Fibroblast of upper back skin (primary cell): ENCODE measurements at regions not wholly inside any gene's neighbourhood (a gene's known extent, or its start where the extent isn't known, plus 50 kb on each side); places are given as distances from the start of the nearest gene placed in this dataset.
A peak's percentile ranks its signal among the peaks of the same experiment; 100 is the strongest.
"Not testable (repeated sequence)": the region's sequence is repeated elsewhere in the genome, so short reads cannot be mapped to it uniquely, and the experiment has no call there.

Experiments used
- DNase-seq: peaks from one replicate; pipeline ENCODE4 v3.0.0-alpha.2; 2013

DNA sequence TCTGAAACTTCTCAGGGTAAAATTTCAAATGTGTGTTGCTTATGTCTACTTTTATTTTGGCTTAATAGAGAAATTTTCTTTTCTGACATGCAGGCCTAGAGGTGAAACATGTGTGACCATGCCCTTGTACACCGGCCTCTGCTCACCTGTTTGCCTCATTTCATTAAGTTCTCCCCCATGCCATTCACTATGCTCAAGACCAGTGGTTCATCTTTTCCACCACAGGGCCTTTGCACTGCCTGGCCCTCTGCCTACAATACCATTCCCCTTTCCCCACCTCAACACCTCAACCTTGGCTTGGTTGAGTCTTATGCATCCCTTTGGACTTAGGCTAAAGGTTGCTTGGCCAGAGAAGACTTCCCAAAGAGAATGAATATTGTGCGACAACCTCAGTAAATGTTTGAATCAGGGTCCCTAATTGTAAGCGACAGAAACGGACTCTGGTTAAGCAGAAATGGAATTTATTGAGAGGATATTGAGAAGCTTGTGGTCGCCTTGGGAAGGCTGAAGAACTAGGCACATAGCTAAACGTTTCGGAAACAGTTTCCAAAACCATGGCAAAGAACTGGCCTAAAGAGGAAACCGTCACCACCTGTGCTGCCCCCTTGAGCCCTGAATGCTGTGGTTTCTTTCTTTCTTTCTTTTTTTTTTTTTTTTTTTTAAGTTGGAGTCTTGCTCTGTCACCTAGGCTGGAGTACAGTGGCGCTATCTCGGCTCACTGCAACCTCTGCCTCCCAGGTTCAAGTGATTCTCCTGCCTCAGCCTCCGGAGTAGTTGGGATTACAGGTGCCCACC lies 152.2 kb downstream of the SOX4 start:
- no peak for DNase-seq

GRCh38 chr6:21747441-21747840 lies 153.9 kb downstream of the SOX4 start:
- no peak for DNase-seq

GRCh38 chr6:21748343-21749056 lies 154.9 kb downstream of the SOX4 start:
- peak; percentile 58 for DNase-seq

GRCh38 chr6:21749754-21750153 lies 156.2 kb downstream of the SOX4 start:
- DNase-seq, result no peak

- DNase-seq, result no peak
Observed at GRCh38 chr6:21750575-21750974, 157.0 kb downstream of the SOX4 start.

- no peak for DNase-seq
Observed at GRCh38 chr6:21751608-21752007, 158.1 kb downstream of the SOX4 start.

DNA sequence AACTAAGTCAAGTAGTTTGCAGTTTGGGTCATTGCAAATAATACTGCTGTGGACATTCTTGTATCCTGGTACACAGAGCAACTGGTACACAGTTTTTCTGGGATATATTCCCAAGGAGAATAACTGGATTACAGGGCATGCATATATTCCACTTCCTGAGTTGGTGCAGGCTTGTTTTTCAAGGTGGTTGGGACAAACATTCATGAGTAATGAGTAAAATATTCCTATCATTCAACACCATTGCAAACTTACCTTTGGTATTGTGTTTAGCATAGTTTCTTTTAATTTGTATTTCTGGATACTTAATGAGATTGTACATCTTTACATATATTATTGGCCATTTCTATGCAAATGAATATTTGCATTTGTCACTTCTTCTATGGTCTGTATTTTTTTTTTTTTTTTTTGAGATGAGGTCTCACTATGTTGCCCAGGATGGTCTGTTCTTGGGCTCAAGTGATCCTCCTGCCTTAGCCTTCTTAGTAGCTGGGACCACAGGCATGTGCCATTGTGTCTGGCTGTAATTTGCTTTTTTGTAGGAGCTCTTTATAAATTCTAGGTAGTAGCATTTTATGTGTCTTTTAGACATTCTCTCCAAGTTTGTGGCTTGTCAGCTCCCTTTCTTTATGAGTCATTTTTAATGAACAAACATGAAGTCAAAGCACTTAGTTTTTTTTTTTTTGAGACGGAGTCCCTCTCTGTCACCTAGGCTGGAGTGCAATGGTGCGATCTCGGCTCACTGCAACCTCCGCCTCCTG lies 158.7 kb downstream of the SOX4 start:
- peak; percentile 55 for DNase-seq

DNA sequence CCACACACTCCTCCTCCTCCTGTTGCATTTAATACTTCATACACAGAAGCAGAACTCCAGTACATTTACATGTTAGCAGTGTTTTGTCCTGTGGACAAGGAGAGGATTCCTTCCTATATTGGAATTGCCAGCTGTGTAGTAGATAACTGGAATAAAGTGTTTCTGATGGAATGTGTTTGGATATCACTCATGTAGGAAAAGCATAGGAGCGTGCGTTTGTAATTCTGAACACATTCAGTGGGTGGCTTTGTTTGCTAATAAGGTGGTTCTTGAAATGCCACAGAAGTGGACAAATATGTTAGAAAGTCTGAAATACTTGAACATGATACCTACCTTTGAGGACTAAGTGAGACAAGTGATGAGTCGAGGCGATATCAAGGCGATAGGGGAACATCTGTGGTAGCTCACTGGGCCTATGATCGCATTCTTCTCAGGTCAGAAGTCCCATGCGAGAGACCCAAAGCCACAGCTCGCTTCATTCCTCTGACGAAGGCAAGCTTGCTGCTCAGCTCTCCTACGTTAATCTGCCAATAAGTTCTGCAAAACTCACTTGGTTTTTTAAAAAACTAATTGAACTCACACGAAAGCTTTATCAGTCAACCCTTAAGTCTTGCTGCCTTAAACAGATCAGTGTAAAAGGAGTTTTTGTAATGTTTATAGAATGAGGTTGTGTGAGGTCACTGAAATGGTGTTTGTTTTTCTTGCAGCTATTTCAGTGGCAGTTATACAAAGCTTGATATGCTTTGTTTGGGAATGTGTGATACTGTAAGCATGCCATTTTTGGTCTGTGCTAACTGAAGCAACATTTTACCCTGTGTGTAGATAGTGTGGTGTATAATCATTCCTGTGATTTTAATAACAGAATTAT lies 159.9 kb downstream of the SOX4 start:
- DNase-seq, result peak; percentile 35

DNA sequence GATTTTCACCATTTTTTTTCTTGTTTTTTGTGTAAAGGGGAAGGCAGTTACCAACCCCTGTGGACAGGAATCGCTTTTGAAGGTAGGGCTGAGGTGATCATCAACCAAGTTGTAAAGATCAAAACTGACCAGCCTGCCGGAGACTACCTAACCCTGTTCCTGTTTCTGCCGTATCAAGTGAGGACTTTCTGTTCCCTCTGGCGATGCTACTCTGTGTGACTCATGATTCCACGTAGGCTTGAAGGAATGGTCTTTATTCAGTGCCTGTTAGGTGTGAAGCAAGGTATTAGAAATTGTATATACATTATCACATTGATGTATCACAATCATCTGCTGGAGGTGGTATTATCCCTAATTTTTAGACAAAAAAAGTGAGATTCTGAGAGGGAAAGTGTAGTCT lies 161.3 kb downstream of the SOX4 start:
- DNase-seq, result no peak

GRCh38 chr6:21756487-21756886 lies 162.9 kb downstream of the SOX4 start:
- no peak for DNase-seq

DNA sequence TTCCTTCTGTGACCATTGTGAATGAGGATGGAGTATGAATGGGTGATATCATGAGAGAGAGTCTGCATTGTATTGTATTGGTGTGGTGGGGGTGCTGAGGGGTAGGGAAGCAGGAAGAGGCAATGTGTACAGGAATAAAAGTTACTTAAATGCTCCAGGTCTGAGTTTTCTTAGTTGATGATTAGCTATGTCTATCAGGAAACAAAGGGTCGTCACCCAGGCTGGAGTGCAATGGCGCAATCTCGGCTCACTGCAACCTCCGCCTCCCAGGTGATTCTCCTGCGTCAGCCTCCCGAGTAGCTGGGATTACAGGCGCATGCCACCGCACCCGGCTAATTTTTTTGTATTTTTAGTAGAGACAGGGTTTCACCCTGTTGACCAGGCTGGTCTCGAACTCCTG lies 163.8 kb downstream of the SOX4 start:
- DNase-seq, result not testable (repeated sequence)

GRCh38 chr6:21759721-21760120 lies 166.2 kb downstream of the SOX4 start:
- DNase-seq, result no peak

DNA sequence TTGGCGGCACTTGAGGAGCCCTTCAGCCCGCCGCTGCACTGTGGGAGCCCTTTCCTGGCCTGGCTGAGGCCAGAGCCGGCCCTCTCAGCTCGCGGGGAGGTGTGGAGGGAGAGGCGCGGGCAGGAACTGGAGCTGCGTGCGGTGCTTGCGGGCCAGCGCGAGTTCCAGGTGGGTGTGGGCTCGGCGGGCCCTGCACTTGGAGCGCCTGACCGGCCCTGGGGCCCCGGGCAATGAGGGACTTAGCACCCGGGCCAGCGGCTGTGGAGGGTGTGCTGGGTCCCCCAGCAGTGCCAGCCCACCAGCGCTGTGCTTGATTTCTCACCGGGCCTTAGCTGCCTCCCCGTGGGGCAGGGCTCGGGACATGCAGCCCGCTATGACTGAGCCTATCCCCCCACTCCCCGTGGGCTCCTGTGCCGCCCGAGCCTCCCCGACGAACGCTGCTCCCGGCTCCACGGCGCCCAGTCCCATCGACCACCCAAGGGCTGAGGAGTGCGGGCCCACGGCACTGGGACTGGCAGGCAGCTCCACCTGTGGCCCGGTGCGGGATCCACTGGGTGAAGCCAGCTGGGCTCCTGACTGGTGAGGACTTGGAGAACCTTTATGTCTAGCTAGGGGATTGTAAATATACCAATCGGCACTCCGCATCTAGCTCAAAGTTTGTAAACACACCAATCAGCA lies 167.6 kb downstream of the SOX4 start:
- DNase-seq, result not testable (repeated sequence)

- no peak for DNase-seq
Observed at GRCh38 chr6:21764989-21765388, 171.4 kb downstream of the SOX4 start.

DNA sequence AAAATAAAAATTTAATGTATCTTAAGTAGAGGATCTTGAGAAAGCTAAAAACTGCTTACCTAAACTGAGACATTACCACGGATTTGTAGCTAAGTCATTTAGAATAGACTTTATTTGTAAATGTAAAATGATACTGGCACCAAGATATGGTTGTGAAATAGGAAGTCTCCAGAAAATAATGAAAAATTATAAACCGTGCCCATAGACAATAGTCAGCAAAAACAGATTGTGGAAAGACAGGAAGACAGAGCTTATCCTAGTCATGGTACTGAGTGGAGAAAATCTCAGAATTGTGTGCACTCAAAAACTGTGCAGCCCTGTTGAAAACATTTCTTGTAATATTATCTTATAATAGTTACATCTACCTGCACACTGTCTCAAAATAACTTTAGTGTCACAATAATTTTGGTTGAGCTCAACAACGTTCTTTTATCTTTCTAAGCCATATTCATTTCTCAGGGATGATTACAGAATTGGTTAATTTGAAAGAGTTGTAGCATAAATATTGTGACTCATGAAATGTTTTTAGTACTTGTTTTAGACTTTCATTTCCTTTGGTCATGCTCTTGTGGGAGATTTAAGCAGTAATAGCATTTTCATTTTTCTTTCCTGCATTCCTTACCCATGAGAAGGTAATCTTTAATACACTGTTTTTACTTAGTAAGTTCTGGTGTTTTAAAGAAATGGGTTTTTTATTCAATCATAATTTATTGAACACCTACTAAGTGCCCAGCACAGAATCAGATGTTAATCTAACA lies 174.5 kb downstream of the SOX4 start:
- DNase-seq, result peak; percentile 62

GRCh38 chr6:21769405-21769861 lies 175.9 kb downstream of the SOX4 start:
- peak; percentile 98 for DNase-seq

DNA sequence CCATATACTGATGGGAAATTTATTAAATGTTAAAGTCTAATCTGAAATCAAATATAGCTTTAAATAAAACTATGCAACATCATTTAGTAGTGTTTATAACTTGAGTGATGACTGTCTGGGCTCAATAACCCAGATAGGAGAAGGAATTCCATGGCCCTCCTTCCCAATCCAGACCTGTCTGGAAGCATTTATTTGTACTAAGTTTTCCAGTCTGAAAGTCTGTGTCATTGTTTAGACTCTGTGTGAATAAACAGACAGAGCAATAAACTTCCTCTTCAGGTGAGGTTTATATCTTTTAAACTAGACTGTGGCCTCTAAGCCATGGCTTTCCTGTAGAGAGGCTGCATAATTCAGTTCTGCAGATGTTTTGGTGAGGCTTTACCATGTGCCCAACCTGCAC lies 176.4 kb downstream of the SOX4 start:
- peak; percentile 56 for DNase-seq

GRCh38 chr6:21771626-21772320 lies 178.2 kb downstream of the SOX4 start:
- DNase-seq, result peak; percentile 35

DNA sequence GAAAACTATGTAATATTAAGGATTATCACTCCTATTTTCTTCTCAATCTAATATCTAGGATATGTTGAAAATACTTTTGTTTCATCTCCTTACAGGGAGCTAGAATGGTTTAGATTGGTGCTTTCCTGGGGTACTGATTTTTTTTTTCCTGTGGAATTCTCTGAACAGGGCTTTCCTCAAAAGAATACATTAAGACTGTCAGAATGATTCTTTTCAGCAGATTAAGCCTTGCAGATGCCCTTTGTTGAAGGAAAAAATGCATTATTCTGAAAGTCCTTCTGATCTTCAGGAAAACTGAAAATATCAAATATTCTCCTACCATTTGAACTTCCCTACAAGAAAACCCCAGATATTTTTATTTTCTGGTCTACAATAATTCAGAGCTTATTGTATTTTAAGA lies 178.9 kb downstream of the SOX4 start:
- no peak for DNase-seq

DNA sequence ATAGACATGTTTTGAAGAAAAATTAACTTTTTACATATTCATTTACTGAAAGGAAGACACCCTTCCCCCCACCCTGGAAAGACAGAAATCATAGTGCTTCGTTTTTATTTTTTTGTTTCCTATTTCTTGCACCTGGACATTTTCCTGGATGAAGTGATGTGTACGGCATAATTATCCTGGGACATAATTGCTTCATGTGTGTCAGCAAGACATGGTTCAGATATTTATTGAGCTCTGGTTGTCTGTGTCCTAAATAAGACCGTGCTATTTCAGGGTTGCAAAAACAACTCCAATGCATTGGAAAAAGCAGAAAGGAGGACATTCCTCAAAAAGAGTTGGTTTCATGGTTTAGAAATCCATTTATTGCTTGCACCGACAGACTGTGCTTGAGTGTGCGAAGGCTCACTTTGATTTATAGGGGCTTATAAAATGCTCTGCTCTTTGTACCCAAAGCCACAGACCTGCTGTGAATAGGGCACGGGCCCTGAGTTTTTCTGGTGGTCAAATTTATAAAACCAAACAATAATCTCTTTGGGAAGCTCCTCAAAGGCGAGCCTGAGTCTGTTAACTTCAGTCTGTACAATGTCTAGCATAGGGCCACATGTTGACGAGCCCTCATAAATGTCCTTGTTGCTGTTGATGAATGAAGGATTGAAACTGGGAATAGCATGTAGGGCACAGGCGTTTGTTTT lies 179.5 kb downstream of the SOX4 start:
- no peak for DNase-seq
